CD4-positive, alpha-beta T cell treated with Interleukin-17A for 4 hours (primary cell): ENCODE measurements at regions not wholly inside any gene's neighbourhood (a gene's known extent, or its start where the extent isn't known, plus 50 kb on each side); places are given as distances from the start of the nearest gene placed in this dataset.

Experiments used
- DNase-seq: peaks from one replicate; pipeline ENCODE4 v3.0.0-alpha.2; 2020; ENCODE audit warnings: mixed read lengths

GRCh38 chr21:21730512-21730911 is 732.3 kb downstream of the NCAM2 start:
- no peak for DNase-seq

DNA sequence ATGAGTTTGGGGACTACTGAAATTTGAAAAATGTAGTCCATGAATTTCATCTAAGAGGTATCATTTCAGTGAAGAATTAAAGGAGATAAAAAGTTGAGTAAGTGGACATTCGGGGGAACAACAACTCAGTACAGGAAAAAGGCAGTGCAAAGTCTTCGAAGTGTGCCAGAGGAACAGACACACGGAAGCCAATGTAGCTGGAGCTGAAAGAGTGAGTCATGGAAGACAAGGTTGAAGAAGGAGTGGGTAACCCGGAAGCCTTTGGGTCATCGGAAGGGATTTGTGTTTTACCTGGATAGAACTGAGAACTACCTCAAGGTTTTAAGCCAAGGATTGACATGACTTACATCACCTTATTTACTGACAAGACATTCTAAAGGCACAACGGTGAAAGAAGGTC is 733.4 kb downstream of the NCAM2 start:
- DNase-seq: no peak

GRCh38 chr21:21734088-21734487 is 735.9 kb downstream of the NCAM2 start:
- no peak for DNase-seq

DNA sequence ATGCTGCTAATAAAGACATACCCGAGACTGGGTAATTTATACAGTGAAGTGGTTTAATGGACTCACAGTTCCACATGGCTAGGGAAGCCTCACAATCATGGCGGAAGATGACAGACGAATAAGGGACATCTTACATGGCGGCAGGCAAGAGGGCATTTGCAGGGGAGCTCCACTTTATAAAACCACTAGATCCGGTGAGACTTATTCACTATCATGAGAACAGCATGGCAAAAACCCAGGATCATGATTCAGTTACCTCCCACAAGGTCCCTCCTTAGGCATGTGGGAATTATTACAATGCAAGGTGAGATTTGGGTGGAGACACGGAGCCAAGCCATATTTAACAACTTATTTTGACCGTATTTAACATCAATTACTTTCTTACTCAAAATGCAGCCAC is 739.0 kb downstream of the NCAM2 start:
- no peak for DNase-seq

GRCh38 chr21:21740207-21740606 is 742.0 kb downstream of the NCAM2 start:
- DNase-seq: no peak

DNA sequence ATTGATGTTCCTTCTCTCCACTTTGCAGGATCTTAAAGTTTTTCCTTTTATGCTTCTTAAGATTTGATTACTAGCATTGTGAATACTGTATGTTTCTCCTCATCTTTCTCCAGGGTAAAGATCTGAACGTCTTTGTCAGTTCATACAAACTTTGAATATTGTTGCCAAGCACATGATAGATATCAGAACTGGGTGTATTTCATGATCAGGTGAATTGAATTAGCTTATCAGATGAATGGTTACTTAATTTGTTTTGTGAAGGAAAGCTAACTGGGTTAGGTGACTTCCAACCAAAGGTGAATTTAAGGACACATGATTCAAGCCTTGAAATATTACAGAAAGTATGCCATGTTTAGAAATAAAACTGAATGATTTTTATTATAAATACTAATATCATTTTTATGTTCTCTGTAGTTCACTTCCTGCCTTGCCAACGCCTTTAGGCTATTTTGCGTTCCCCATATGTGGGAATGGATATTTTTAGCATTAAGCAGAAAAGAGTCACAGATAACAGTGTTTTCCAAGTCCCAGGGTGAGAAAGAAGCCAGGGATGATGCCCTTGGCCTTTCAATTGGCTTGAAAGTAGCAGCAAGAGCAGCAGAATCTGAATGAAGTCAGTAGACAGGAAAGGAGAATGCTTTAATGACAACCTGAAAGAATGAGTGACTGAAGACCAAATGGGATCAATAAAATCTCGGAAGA is 752.1 kb downstream of the NCAM2 start:
- no peak for DNase-seq

DNA sequence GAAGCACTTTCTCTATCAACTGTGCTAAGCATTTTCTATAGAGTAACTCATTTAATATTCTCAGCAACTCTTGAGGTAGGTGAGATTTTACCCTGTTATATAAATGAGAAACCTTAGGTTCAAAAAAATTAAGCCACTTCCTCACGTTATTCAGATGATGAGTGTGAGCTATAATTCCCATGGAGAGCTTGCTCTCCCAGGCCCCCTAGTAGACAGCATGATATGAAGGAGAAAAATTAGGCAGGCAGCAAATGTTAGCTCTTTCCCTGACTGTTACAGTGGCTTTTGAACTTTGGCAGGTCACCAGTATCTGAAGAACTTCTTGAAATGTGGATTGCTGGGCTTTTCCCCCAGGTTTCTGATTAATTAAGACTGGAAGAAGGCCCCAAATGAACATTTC is 753.1 kb downstream of the NCAM2 start:
- no peak for DNase-seq

- no peak for DNase-seq
Measured at GRCh38 chr21:21762855-21763254, 764.6 kb downstream of the NCAM2 start.

- DNase-seq: no peak
Measured at GRCh38 chr21:21764281-21764680, 766.1 kb downstream of the NCAM2 start.

GRCh38 chr21:21767276-21767675 is 769.1 kb downstream of the NCAM2 start:
- DNase-seq: no peak

- DNase-seq: no peak
Measured at GRCh38 chr21:21788591-21788990, 790.4 kb downstream of the NCAM2 start.

- DNase-seq: no peak
Measured at GRCh38 chr21:21801921-21802320, 803.7 kb downstream of the NCAM2 start.

DNA sequence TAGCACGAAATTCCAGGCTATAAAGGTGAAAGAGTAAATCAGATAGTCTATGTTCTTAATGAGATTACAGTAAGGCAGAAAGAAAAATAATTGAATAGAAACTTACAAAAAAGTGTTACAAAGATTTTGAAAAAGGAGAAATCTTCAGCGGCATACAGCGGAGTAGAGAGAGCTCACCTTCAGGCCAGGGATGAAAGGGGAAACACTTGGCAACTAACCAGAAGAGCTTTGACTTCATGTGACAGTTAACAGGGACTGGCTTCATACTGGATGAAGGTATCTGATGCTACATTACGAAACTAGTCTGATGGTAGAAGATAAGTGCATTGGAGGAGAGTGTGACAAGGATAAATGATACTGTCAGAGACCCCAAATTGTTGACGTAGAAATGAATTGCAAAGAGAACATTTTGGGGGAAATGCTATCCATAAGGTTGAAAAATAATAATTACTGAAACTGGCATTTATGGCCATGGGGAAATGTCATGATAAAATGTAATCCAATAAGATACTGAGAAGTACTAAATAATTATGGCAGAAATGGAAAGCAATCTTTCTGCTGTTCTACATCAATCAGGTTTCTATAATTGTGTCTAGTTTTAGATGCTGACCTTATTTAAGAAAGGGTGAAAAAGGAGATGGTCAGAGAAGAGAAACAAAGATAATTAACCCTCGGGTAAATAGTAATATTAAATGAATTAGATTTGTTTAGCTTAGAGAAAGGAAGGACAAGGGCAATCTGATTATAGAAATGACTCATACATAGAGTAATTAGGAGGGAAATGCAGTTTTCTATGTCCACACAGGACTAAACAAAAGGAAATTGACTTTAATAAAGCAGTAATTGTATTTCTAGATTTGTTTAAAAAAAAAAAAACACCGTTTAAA is 808.7 kb downstream of the NCAM2 start:
- no peak for DNase-seq

GRCh38 chr21:21807598-21807903 is 809.3 kb downstream of the NCAM2 start:
- no peak for DNase-seq

GRCh38 chr21:21813289-21813688 is 815.1 kb downstream of the NCAM2 start:
- DNase-seq: no peak

DNA sequence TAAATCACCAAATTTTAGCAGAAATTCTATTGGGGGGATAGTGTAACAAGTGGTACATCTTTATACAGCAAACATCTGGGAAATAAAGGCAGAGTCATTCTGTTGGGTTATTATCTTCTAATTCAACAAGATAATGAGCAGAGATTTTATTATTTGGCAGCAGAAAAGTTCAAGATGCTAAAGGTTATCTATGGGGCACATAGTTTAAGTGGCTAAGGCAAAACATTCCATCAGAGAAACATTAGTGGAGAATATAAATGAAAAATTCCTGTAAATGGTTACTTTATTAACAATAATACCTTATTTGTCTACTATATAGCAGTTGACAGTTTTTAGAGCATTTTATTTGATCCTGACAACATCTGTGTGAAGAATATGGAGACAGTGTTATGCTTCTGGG is 815.7 kb downstream of the NCAM2 start:
- no peak for DNase-seq

DNA sequence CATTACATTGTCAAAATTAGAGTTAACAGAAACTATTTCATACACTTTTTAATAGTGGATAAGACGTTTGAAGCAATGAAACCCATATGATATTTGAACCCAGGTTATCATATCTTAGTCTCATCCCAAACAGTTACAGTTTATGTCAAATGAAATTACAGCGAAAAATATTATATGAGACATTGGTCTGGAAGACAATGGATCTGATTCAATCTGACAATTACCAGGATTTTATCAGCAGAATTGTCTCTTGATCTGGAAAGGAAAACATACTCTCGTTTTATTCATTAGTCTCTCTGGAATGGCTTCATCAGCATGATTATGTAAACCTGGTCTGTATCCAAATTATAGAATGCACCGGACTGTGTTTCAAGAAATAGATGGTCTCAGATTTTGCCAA is 818.6 kb downstream of the NCAM2 start:
- DNase-seq: no peak

- no peak for DNase-seq
Measured at GRCh38 chr21:21818898-21819297, 820.7 kb downstream of the NCAM2 start.

DNA sequence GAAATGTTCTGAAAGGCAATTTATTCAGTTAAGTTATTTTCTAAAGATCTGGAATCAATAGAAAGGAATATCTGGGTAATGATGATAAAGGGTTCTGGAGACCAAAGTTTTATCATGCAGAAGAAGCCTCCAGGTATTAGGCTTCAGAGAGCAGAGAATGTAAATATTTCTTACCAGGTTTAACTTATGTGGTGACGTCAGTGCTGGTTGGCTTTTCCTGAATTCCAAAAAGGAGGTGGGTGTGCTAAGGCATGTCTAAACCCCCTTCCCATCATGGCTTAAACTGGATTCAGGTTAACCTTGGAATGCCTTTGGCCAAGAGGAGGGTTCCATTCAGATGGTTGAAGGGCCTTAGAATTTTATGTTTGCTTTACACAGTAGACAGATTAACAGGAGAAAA is 829.9 kb downstream of the NCAM2 start:
- no peak for DNase-seq

DNA sequence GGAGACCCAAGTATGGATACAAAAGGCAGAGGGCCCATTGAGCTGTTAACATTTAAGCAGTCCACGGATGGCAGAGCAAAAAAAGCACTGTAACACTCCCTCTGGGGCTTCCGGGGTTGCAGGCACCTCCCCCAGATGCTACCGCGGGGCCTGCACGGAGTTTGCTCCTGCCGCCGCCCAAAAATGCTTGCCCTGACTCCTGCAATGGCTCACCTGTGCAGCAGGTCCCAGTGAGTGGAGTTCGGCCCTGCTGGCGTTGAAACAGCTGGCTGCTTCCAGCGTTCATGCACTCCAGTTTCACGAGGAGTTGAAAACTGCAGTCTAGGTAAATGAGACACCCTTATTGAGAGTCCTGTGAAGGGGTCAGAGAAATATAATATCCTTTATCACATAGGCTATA is 832.8 kb downstream of the NCAM2 start:
- DNase-seq: no peak

GRCh38 chr21:21845901-21846300 is 847.7 kb downstream of the NCAM2 start:
- no peak for DNase-seq

DNA sequence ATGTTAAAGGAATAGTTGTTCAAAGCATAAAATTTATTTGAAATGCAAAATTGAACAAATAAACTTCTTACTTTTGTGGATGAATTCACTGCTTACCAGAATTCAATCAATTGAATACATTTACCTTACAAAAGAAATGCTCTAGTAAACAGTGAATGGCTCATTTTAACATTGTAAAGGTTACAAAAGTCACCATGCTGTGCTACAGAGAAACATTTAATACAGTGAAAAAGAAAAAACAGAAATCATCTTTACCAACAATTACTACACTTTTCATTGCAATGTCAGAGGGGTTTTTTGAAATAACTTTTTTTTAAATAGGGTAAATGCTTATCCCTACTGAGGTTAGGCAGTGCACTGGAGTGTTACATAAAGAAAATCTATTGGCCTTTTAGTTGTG is 853.0 kb downstream of the NCAM2 start:
- DNase-seq: no peak

- DNase-seq: no peak
Measured at GRCh38 chr21:21851657-21852056, 853.4 kb downstream of the NCAM2 start.

DNA sequence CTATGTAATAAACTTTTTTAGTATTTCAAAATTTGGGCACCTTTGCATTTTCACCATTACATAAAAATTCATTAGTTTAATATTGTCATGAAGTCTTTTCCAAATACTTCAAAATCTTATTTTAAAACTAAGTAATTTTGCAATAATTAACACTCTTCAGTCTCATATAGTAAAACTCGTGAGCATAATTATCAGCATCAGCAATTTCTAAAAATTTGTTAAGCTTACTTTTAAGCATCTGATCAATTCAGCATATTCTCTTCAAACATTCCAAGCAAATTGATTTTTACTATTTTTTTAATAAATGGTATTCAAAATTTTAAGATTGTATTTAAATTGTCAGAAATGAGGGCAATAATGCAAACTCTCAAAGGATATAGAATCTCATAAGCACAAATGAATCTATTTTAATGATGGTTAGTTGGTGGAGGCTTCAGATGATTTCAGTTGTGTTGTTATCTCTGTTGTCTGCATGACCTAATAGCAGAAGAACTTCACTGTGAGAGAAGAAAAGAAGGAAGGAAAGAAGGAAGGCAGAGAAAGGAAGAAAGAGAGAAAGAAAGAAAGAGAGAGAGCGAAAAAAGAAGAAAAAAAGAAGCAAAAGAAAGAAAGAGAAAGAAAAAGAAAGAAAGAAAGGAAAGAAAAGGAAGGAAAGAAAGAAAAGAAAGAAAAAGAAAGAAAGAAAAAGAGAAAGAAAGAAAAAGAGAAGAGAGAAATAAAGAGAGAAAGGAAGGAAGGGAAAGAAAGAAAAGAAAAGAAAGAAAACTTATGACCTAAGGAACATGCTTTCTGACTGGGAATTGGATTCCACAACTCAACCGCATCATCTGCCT is 860.5 kb downstream of the NCAM2 start:
- no peak for DNase-seq
